Epithelial cell of esophagus (primary cell): ENCODE measurements at regions not wholly inside any gene's neighbourhood (a gene's known extent, or its start where the extent isn't known, plus 50 kb on each side); places are given as distances from the start of the nearest gene placed in this dataset.
"Not testable (repeated sequence)": the region's sequence is repeated elsewhere in the genome, so short reads cannot be mapped to it uniquely, and the experiment has no call there.

ENCODE experiments used
- DNase-seq: peaks from one replicate; pipeline ENCODE4 v3.0.0; 2010; ENCODE audit warnings: low read depth
- H3K4me3 ChIP-seq: 2 replicates; pipeline ENCODE4 v1.5.1; 2011; ENCODE audit warnings: mild to moderate bottlenecking, low read length, control low read depth
- CTCF ChIP-seq: IDR thresholded peaks from 2 replicates; pipeline ENCODE4 v1.5.1; 2011; ENCODE audit warnings: low read depth, mild to moderate bottlenecking, low read length, control low read depth, inconsistent platforms; ENCODE audit not compliant: insufficient read depth; ENCODE audit errors: missing control alignments

DNA sequence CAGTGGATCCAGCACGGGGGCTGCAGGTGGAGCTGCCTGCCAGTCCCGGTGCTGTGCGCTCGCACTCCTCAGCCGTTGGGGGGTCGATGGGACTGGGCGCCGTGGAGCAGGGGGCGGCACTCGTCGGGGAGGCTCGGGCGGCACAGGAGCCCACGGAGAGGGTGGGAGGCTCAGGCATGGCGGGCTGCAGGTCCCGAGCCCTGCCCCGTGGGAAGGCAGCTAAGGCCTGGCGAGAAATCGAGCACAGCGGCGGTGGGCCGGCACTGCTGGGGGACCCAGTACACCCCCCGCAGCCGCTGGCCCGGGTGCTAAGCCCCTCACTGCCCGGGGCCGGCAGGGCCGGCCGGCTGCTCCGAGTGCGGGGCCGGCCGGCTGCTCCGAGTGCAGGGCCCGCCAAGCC, 52.3 kb upstream of the MARK1 start:
- DNase-seq: not testable (repeated sequence)

DNA sequence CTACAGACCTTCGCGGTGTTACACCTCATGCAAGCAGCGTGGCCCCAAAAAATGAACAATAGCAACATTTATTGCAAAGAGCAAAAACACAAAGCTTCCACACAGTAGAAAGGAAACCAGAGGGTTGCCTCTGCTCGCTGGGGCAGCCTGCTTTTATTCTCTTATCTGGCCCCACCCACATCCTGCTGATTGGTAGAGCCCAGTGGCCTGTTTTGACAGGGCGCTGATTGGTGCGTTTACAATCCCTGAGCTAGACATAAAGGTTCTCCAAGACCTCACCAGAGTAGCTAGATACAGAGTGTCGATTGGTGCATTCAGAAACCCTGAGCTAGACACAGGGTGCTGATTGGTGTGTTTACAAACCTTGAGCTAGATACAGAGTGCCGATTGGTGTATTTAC, 52.8 kb upstream of the MARK1 start:
- not testable (repeated sequence) for DNase-seq, H3K4me3 ChIP-seq

More for the DNA sequence above, 52.3 kb upstream of the MARK1 start:
- H3K4me3 ChIP-seq: not testable (repeated sequence)

- TF ChIP-seq CTCF: no peak
- H3K4me3 ChIP-seq: no peak overlapping the region
- DNase-seq: no peak
Measured at GRCh38 chr1:220473440-220473839, 54.5 kb upstream of the MARK1 start.

DNA sequence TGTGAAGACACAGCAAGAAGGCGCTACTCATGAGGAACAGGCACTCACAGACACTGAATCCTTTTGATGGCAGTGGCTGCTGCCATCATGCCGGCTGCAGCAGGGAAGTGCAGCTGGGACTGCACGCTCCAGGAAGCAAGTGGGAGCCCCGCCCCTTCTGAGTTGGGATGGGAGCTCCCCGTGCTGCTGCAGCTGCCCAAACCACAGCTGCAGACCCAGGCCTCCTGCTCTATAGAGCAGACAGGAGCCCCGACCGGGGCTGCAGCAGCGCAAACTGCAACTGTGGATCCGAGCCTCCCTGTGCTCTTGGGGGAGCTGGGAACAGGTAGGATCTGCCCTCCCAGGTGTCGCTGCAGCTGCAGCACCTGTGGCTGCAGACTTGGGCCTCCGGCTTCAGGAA, 65.2 kb upstream of the MARK1 start:
- no peak for TF ChIP-seq CTCF
- no peak overlapping the region for H3K4me3 ChIP-seq
- DNase-seq: peak; percentile 18

DNA sequence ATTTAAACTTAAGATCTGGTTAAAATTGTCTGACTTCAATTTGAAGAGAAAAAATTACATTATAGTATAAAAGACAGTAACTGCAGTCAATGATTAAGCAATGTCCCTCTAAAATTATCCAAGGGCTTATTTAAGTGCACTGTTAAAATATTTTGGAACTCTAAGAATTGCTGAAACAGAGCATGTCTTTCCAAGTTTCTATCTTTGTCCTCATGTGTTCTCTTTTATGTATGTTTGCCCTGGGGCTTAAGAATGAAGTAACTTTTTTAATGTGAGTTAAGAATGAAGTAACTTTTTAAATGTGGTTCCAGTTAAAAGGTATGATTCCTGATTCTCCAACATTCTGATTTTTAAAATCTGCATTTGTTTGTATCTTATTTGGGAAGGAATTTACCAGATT, 69.0 kb upstream of the MARK1 start:
- H3K4me3 ChIP-seq: no peak overlapping the region
- TF ChIP-seq CTCF: no peak
- DNase-seq: peak; percentile 22

GRCh38 chr1:220457957-220458609, 69.9 kb upstream of the MARK1 start:
- H3K4me3 ChIP-seq: no peak overlapping the region
- peak; percentile 18 for DNase-seq
- no peak for TF ChIP-seq CTCF

GRCh38 chr1:220455559-220455958, 72.4 kb upstream of the MARK1 start:
- no peak for TF ChIP-seq CTCF
- no peak overlapping the region for H3K4me3 ChIP-seq
- no peak for DNase-seq

DNA sequence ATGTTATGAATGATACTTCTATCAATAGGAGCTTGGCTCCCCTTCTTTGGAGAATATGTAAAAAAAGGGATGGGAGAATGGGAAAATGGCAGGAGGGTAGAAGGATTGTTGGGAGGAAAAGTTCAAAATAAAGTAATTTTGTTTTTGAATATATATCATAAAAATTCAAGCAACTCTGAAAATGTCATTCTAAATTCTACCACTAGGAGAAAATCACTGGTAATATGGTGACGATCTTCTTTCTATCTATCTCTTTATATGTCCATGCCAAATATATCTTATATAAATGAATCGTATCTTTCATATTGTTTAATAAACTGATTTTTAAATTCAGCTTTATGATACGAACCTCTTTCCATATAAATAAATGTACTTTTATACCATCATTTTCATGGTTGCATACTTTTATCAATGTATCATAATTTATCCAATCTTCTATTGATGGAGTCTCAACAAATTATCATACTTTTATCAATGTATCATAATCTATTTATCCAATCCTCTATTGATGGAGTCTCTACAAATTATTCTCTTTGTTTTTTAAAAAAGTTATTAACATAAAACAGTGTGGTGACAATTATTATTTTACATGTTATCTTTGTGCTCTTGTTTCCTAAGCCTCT, 73.7 kb upstream of the MARK1 start:
- TF ChIP-seq CTCF: peak; percentile 18
- no peak for DNase-seq
- no peak overlapping the region for H3K4me3 ChIP-seq
